Retinal pigment epithelial cell (primary cell): ENCODE measurements at regions not wholly inside any gene's neighbourhood (a gene's known extent, or its start where the extent isn't known, plus 50 kb on each side); places are given as distances from the start of the nearest gene placed in this dataset.

Experiments used
- DNase-seq: peaks from one replicate; pipeline ENCODE4 v3.0.0-alpha.2; 2010; ENCODE audit warnings: low read depth
- H3K4me3 ChIP-seq: 2 replicates; pipeline ENCODE4 v1.5.1; 2011; ENCODE audit warnings: mild to moderate bottlenecking, low read length, control low read depth, moderate library complexity
- CTCF ChIP-seq: conservative IDR thresholded peaks from 2 replicates; pipeline ENCODE4 v1.5.1; 2011; ENCODE audit warnings: low read depth, low read length, control low read depth, inconsistent platforms

GRCh38 chr5:124990723-124991122 lies 244.3 kb upstream of the ZNF608 start:
- DNase-seq = no peak
- TF ChIP-seq CTCF = no peak
- H3K4me3 ChIP-seq = no peak overlapping the region

- H3K4me3 ChIP-seq = no peak overlapping the region
- no peak for TF ChIP-seq CTCF
- DNase-seq = no peak
These were observed 249.0 kb upstream of the ZNF608 start for GRCh38 chr5:124995421-124995820.

GRCh38 chr5:124996023-124996763 lies 249.8 kb upstream of the ZNF608 start:
- H3K4me3 ChIP-seq = no peak overlapping the region
- TF ChIP-seq CTCF = no peak
- DNase-seq = no peak

GRCh38 chr5:124996764-124997077 lies 250.3 kb upstream of the ZNF608 start:
- DNase-seq = peak; percentile 66
- no peak overlapping the region for H3K4me3 ChIP-seq
- no peak for TF ChIP-seq CTCF

- peak; percentile 52 for DNase-seq
- H3K4me3 ChIP-seq = no peak overlapping the region
- no peak for TF ChIP-seq CTCF
These were observed 250.9 kb upstream of the ZNF608 start for GRCh38 chr5:124997186-124997893.

- no peak for DNase-seq
- TF ChIP-seq CTCF = no peak
- no peak overlapping the region for H3K4me3 ChIP-seq
These were observed 252.1 kb upstream of the ZNF608 start for GRCh38 chr5:124998520-124998919.
